ENCODE measurements at regions not wholly inside any gene's neighbourhood (a gene's known extent, or its start where the extent isn't known, plus 50 kb on each side); places are given as distances from the start of the nearest gene placed in this dataset.
"Not testable (repeated sequence)": the region's sequence is repeated elsewhere in the genome, so short reads cannot be mapped to it uniquely, and the experiment has no call there.

DNA sequence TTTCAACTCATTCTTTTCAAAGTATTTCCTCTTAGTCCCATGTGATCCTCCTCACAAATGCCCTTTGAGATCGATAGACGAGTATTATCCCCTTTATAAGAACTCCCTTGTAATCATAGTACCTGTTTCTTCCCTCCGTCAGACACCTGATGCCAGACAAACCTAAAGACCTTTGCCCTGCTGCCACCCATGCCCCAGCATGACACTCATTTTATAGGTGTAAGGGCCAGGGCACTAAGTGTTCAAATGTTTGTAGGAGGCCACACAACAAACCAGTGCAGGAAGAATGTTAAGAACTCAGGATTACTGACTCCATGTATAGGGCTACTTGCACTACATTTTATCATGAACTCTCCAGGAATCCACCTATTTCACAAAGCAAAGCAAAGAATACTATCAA, 115.6 kb upstream of the DIAPH2 start:
- CTCF ChIA-PET, result no interaction called here

DNA sequence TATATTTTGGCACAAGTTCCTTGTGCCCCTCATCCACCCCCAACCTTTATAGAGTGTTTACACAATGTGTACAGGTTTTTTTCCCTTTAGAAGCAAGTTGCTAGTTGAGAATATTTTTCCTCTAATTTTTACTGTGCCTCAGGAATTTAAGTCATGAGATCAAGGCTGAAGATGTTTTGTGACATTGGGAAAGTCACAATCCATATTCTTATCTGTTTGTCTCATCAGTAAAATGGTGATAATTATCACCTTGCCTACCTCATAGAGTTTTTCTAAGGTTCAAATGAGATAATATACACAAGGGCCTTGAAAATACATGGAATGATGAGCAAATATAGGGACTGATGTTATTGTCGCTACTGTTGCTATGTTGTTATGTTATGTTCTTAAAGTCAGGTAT, 109.6 kb upstream of the DIAPH2 start:
- POLR2A ChIA-PET, result no interaction called here
- CTCF ChIA-PET, result no interaction called here
- TF ChIP-seq ZNF384 (IDR thresholded peaks at IDR 0.05), result no peak
- no peak for TF ChIP-seq L3MBTL2 (conservative IDR thresholded peaks at IDR 0.05)
- TF ChIP-seq TARDBP (IDR thresholded peaks at IDR 0.05), result no peak
- TF ChIP-seq FOXK2 (IDR thresholded peaks at IDR 0.05), result no peak
- TF ChIP-seq HDGF (IDR thresholded peaks at IDR 0.05; ENCODE audit: borderline replicate concordance), result no peak
- no peak for TF ChIP-seq FOXM1 (IDR thresholded peaks at IDR 0.05; ENCODE audit: borderline replicate concordance)
- no peak for TF ChIP-seq LEF1 (IDR thresholded peaks at IDR 0.05; ENCODE audit: borderline replicate concordance)
- no peak for TF ChIP-seq ARNT (IDR thresholded peaks at IDR 0.05)
- TF ChIP-seq CTBP1 (IDR thresholded peaks at IDR 0.05; ENCODE audit: borderline replicate concordance), result no peak
- no peak for TF ChIP-seq ELF4 (IDR thresholded peaks at IDR 0.05)
- TF ChIP-seq SUZ12 (IDR thresholded peaks at IDR 0.05), result no peak
- TF ChIP-seq NFRKB (IDR thresholded peaks at IDR 0.05), result no peak
- no peak for TF ChIP-seq FOXA1 (IDR thresholded peaks at IDR 0.05)
- no peak for TF ChIP-seq SP1 (IDR thresholded peaks at IDR 0.05)
- TF ChIP-seq BHLHE40 (IDR thresholded peaks at IDR 0.05; ENCODE audit: borderline replicate concordance), result no peak
- TF ChIP-seq, protein P1, sequence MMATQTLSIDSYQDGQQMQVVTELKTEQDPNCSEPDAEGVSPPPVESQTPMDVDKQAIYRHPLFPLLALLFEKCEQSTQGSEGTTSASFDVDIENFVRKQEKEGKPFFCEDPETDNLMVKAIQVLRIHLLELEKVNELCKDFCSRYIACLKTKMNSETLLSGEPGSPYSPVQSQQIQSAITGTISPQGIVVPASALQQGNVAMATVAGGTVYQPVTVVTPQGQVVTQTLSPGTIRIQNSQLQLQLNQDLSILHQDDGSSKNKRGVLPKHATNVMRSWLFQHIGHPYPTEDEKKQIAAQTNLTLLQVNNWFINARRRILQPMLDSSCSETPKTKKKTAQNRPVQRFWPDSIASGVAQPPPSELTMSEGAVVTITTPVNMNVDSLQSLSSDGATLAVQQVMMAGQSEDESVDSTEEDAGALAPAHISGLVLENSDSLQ (IDR thresholded peaks at IDR 0.05), result no peak
- DNase-seq (ENCODE audit: extremely low spot score), result no peak

More for the DNA sequence above, 115.6 kb upstream of the DIAPH2 start:
- POLR2A ChIA-PET, result no interaction called here
- TF ChIP-seq NFRKB (IDR thresholded peaks at IDR 0.05), result no peak
- no peak for TF ChIP-seq SP1 (IDR thresholded peaks at IDR 0.05)
- TF ChIP-seq ARNT (IDR thresholded peaks at IDR 0.05), result no peak
- no peak for TF ChIP-seq FOXA1 (IDR thresholded peaks at IDR 0.05)
- TF ChIP-seq FOXK2 (IDR thresholded peaks at IDR 0.05), result no peak
- TF ChIP-seq L3MBTL2 (conservative IDR thresholded peaks at IDR 0.05), result no peak
- no peak for TF ChIP-seq BHLHE40 (IDR thresholded peaks at IDR 0.05; ENCODE audit: borderline replicate concordance)
- TF ChIP-seq TARDBP (IDR thresholded peaks at IDR 0.05), result no peak
- no peak for TF ChIP-seq CTBP1 (IDR thresholded peaks at IDR 0.05; ENCODE audit: borderline replicate concordance)
- DNase-seq (ENCODE audit: extremely low spot score), result no peak

DNA sequence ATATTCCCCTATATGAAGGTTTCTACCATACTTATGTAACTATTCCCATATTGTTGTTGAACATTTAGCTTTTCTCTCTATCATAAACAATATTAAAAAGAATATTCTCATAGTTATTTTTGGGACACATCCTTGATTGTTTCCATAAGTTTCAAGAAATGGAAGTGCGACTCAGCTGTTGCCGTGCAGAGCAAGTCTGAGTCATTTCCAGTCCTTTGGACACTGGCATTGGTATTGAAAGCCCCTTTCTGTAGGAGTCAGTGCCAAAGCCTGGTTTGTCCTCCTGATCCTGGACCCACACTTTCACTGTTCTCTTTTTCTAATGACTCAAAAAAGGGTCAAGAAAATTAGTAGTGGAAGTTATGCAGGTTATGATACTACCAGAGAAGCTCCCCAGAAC, 108.3 kb upstream of the DIAPH2 start:
- ChIA-PET POLR2A (no interaction called here), CTCF (no interaction called here)
- no peak for DNase-seq (ENCODE audit: extremely low spot score)
- TF ChIP-seq TARDBP (IDR thresholded peaks at IDR 0.05) (no peak), CTBP1 (IDR thresholded peaks at IDR 0.05; ENCODE audit: borderline replicate concordance) (no peak), ARNT (IDR thresholded peaks at IDR 0.05) (no peak)

DNA sequence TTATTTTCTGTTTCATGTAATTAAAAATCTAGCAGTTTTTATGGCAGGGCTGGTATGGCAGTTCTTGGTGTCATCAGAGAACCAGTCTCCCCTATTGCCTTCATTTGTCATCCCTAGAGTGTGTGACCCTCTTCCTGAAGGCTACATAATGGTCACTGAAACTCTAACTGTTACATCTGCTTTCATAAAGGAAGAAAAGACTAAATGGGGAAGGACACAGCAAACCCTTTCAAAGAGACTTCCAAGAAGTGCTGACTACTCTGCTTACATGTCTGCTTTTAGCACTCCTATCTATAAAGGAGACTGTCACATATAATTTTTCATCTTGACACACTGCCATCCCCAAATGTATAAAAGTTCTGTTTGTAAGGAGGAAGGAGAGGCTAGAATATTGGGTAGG, 105.9 kb upstream of the DIAPH2 start:
- DNase-seq (ENCODE audit: extremely low spot score), result no peak
- TF ChIP-seq FOXM1 (IDR thresholded peaks at IDR 0.05; ENCODE audit: borderline replicate concordance) (no peak), CTBP1 (IDR thresholded peaks at IDR 0.05; ENCODE audit: borderline replicate concordance) (no peak), LEF1 (IDR thresholded peaks at IDR 0.05; ENCODE audit: borderline replicate concordance) (no peak)
- POLR2A ChIA-PET, result no interaction called here
- CTCF ChIA-PET, result no interaction called here

DNA sequence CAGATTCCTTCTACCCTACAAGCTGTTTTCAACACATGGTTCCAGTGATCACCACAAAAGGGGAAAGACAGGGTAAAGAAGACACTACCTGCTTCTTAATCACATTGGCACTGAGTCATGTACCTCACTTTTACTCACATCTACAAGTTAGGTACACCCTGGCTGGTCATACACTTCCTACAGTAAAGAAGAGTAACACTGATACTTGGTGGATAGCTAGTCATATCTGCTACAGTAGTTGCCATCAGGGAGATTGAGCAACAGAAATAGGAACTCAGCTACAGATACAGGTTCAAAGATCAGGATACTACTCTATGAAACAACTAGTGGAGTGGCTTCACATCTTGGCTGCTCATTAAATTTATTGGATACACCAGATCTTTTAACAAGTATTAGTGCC, 105.4 kb upstream of the DIAPH2 start:
- ChIA-PET CTCF (no interaction called here), POLR2A (no interaction called here)
- TF ChIP-seq ARNT (IDR thresholded peaks at IDR 0.05) (no peak), FOXA1 (IDR thresholded peaks at IDR 0.05) (no peak)
- DNase-seq (ENCODE audit: extremely low spot score), result no peak

DNA sequence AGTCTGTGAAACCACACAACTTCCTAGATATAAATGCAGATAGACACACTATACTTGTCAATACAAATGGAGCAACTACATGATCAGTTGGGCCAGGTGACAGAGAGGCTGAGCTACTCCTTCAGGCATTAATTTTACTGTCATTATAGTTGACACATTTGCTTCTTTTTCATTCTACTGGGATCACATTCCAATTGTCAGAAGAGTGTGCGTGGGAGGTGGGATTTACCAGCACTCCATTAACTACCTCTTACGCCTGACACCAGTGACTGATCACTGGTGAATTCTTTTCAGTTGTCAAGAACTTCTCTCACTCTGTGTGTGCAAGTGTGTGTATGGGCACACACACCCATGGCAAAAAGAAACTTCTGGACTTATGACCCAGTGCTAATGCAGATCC, 94.2 kb upstream of the DIAPH2 start:
- no peak for TF ChIP-seq ELF4 (IDR thresholded peaks at IDR 0.05)
- no peak for TF ChIP-seq LEF1 (IDR thresholded peaks at IDR 0.05; ENCODE audit: borderline replicate concordance)
- no peak for TF ChIP-seq ZNF384 (IDR thresholded peaks at IDR 0.05)
- no peak for TF ChIP-seq SP1 (IDR thresholded peaks at IDR 0.05)
- no peak for TF ChIP-seq CTBP1 (IDR thresholded peaks at IDR 0.05; ENCODE audit: borderline replicate concordance)
- TF ChIP-seq FOXK2 (IDR thresholded peaks at IDR 0.05), result no peak
- no peak for DNase-seq (ENCODE audit: extremely low spot score)
- CTCF ChIA-PET, result no interaction called here
- POLR2A ChIA-PET, result no interaction called here

DNA sequence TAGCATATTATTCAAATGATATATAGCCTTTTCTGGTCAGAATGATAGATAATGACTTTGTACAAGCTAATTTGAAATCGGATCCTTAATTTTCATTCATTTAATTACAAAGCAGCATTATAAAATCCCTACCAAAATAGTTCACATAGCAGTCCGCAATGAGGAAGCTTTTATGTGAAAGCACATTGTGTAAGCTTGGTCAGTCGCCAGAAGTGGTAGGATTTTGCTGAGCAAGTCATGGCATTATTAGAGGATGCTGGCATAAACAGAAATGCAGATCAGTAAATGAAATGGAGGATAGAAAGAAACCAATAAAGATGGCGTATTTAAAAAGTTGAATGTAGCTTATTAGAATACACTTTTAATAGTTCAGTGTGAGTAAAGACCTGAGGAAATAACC, 93.2 kb upstream of the DIAPH2 start:
- ChIA-PET POLR2A (no interaction called here), CTCF (no interaction called here)
- DNase-seq (ENCODE audit: extremely low spot score), result no peak
- TF ChIP-seq L3MBTL2 (conservative IDR thresholded peaks at IDR 0.05) (no peak), BHLHE40 (IDR thresholded peaks at IDR 0.05; ENCODE audit: borderline replicate concordance) (no peak), LEF1 (IDR thresholded peaks at IDR 0.05; ENCODE audit: borderline replicate concordance) (no peak), NFRKB (IDR thresholded peaks at IDR 0.05) (no peak), CTBP1 (IDR thresholded peaks at IDR 0.05; ENCODE audit: borderline replicate concordance) (no peak), FOXM1 (IDR thresholded peaks at IDR 0.05; ENCODE audit: borderline replicate concordance) (no peak), FOXK2 (IDR thresholded peaks at IDR 0.05) (no peak), SP1 (IDR thresholded peaks at IDR 0.05) (no peak), TARDBP (IDR thresholded peaks at IDR 0.05) (no peak), ZNF384 (IDR thresholded peaks at IDR 0.05) (no peak), ARNT (IDR thresholded peaks at IDR 0.05) (no peak), HDGF (IDR thresholded peaks at IDR 0.05; ENCODE audit: borderline replicate concordance) (no peak), ELF4 (IDR thresholded peaks at IDR 0.05) (no peak)
- TF ChIP-seq, protein P1 (IDR thresholded peaks at IDR 0.05), result no peak

DNA sequence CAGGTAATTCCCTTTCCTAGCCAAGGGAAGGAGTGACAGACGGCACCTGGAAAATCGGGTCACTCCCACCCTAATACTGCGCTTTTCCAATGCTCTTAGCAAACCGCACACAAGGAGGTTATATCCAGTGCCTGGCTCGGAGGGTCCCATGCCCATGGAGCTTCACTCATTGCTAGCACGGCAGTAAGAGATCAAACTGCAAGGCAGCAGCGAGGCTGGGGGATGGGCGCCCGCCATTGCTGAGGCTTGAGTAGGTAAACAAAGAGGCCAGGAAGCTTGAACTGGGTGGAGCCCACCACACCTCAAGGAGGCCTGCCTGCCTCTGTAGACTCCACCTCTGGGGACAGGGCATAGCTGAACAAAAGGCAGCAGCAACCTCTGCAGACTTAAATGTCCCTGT, 86.8 kb upstream of the DIAPH2 start:
- DNase-seq (ENCODE audit: extremely low spot score); CTCF ChIA-PET; POLR2A ChIA-PET: not testable (repeated sequence)
